ENCODE measurements at regions not wholly inside any gene's neighbourhood (a gene's known extent, or its start where the extent isn't known, plus 50 kb on each side); places are given as distances from the start of the nearest gene placed in this dataset.

DNA sequence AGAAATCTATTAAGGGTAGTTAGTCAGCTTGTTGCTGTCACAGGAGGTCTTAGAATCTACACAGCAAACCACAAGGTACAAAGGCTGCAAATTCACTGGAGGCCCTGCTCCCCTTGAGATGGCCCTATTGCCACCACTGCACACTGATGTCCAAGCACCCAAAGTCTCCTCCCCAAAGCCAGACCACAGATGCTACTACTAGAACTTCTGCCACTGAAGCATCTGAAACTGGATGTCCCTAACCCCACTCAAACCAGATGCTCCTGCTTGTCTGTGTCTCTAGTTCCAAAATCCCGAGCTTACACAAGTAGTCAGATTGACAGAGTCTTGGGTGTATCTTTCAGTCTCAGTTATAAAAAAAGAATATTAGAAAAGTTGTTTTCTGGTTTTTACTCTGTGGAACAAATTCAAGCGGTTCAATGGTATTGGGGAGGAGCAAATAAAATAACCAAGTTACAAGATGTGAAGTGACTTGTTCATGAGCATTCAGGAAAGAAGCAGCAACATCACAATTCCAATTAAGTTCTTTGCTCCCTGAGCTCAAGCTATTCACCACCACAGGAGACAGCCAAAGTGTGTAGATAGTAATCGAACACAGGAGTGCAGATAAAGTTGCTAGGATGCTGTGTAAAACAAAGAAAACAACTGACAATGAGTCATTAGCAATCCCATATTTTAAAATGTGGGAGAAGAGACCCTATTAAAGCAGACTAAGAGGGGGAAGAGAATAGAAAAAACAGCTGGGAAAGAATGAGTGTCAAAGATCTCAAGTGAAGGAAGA lies 352.3 kb downstream of the PDGFC start:
- Histone ChIP-seq H3K4me1 (no peaks in the 10 kb centered on the region), H3K4me3 (no peak overlapping the region), H3K27ac (no peak overlapping the region), H3K9me3 (no peaks in the 10 kb centered on the region), H3K27me3 (no peaks in the 10 kb centered on the region), H3K36me3 (no peaks in the 10 kb centered on the region)
- 69 to 77% methylated on average over 3 of the region's 3 CpGs for WGBS, 2 donors (ENCODE audit: low coverage in 1 of 2)
- no peak for ATAC-seq
- TF ChIP-seq POLR2A (IDR thresholded peaks at IDR 0.05) (no peak), EP300 (IDR thresholded peaks at IDR 0.05) (no peak), POLR2AphosphoS5 (IDR thresholded peaks at IDR 0.05) (no peak)
- TF ChIP-seq, protein P1, sequence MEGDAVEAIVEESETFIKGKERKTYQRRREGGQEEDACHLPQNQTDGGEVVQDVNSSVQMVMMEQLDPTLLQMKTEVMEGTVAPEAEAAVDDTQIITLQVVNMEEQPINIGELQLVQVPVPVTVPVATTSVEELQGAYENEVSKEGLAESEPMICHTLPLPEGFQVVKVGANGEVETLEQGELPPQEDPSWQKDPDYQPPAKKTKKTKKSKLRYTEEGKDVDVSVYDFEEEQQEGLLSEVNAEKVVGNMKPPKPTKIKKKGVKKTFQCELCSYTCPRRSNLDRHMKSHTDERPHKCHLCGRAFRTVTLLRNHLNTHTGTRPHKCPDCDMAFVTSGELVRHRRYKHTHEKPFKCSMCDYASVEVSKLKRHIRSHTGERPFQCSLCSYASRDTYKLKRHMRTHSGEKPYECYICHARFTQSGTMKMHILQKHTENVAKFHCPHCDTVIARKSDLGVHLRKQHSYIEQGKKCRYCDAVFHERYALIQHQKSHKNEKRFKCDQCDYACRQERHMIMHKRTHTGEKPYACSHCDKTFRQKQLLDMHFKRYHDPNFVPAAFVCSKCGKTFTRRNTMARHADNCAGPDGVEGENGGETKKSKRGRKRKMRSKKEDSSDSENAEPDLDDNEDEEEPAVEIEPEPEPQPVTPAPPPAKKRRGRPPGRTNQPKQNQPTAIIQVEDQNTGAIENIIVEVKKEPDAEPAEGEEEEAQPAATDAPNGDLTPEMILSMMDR (IDR thresholded peaks at IDR 0.05) = no peak

DNA sequence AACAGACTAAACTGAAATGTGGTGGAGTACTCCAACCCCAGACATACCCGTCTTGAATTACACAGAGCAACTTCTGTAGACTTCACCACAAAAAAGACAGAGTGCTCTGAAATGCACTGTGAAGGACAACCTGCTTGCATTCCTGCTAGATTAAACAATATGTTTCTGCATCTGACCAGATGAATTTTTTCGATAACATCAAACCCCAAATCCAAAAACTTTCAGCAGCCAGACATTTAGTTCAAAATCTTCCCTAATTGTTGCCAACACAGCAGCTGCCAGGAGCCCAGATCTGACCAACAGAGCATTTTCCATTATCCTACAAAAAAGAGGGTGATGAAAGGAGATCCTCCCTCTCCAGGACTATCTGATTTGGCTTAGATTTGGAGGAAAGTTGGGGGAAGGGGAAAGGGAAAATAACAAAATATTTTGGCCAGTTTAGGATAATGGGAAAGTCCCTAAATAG lies 356.5 kb downstream of the PDGFC start:
- H3K4me3 ChIP-seq = no peak overlapping the region
- H3K4me1 ChIP-seq = no peaks in the 10 kb centered on the region
- H3K27ac ChIP-seq = no peak overlapping the region
- TF ChIP-seq POLR2AphosphoS5 (IDR thresholded peaks at IDR 0.05) = no peak
- TF ChIP-seq EP300 (IDR thresholded peaks at IDR 0.05) = no peak
- TF ChIP-seq, protein P1 (IDR thresholded peaks at IDR 0.05) = no peak
- TF ChIP-seq POLR2A (IDR thresholded peaks at IDR 0.05) = no peak
- no peaks in the 10 kb centered on the region for H3K36me3 ChIP-seq
- no peaks in the 10 kb centered on the region for H3K9me3 ChIP-seq
- no peaks in the 10 kb centered on the region for H3K27me3 ChIP-seq
- WGBS, 2 donors (ENCODE audit: low coverage in 1 of 2) = 6 to 11% methylated on average over 2 of the region's 2 CpGs
- ATAC-seq = no peak

DNA sequence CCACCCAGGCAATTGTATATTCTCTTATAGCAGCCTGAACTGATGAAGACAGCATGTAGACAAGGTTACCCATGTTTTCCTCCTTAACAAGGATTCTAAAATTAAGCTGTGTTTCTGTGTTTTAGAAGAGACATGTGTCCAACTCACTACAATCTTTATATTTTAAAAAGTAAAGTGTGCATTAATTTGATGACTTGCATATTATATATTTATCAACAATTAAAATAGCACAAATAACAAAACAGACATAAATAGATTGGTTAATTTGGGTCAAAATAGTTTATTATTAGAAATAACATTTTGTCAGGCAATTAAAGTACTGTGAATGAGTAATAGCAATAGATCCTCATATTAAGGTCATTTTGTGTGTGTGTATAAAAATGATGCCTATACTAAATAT lies 357.1 kb downstream of the PDGFC start:
- ATAC-seq = no peak
- no peak overlapping the region for H3K27ac ChIP-seq
- no peaks in the 10 kb centered on the region for H3K4me1 ChIP-seq
- H3K4me3 ChIP-seq = no peak overlapping the region
- TF ChIP-seq, protein P1 (IDR thresholded peaks at IDR 0.05) = no peak
- TF ChIP-seq POLR2AphosphoS5 (IDR thresholded peaks at IDR 0.05) (no peak), EP300 (IDR thresholded peaks at IDR 0.05) (no peak), POLR2A (IDR thresholded peaks at IDR 0.05) (no peak)
- H3K9me3 ChIP-seq = no peaks in the 10 kb centered on the region
- no peaks in the 10 kb centered on the region for H3K27me3 ChIP-seq
- no peaks in the 10 kb centered on the region for H3K36me3 ChIP-seq

DNA sequence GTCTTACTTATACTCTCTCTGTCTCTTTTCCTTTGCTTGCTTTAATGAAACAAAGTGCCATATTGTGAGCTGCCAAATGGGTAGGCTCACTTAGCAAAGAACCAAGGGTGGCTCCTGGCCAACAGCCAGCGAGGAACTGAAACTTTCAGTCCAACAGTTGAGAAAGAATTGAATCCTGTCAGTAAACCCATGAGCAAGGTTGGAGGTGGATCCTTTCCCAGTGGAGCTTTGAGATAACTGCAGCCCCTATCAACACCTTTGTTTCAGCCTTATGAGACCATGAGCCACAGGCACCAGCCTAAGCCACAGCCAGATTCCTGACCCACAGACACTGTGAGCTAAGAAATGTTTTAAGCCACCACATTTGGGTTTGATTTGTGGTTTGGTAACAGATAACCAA lies 362.2 kb downstream of the PDGFC start:
- Histone ChIP-seq H3K27ac (no peak overlapping the region), H3K36me3 (no peaks in the 10 kb centered on the region), H3K4me1 (peaks cover 0 to 8% (median 0%) of the 10 kb centered on the region in 3 donors), H3K27me3 (no peaks in the 10 kb centered on the region), H3K4me3 (no peak overlapping the region), H3K9me3 (no peaks in the 10 kb centered on the region)
- WGBS, 2 donors (ENCODE audit: low coverage in 1 of 2) = 100% methylated on average over 1 of the region's 1 CpG
- no peak for ATAC-seq
- TF ChIP-seq POLR2A (IDR thresholded peaks at IDR 0.05) = no peak
- no peak for TF ChIP-seq POLR2AphosphoS5 (IDR thresholded peaks at IDR 0.05)
- TF ChIP-seq, protein P1 (IDR thresholded peaks at IDR 0.05) = no peak
- no peak for TF ChIP-seq EP300 (IDR thresholded peaks at IDR 0.05)

DNA sequence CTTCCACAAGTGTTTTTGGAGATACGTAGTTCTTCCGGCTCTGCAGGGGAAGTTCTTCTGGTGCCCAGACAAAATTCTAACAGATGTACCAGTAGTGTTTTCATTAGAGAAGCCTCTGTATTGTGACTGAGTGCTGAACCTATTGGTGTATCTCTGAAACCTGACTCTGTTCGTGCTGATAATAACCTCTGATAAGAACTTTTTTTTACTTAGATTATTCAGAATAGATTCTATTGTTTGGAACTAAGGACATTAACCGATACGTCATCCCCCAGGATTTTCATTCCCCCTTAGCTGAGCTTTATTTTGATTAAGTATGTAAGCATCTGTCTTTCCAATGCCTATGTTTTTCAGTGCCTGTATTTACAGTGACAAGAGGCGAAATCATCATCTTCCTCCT lies 362.9 kb downstream of the PDGFC start:
- no peaks in the 10 kb centered on the region for H3K9me3 ChIP-seq
- no peaks in the 10 kb centered on the region for H3K27me3 ChIP-seq
- H3K4me1 ChIP-seq = peaks cover 0 to 8% (median 0%) of the 10 kb centered on the region in 3 donors
- no peak overlapping the region for H3K4me3 ChIP-seq
- H3K27ac ChIP-seq = no peak overlapping the region
- H3K36me3 ChIP-seq = no peaks in the 10 kb centered on the region
- ATAC-seq = no peak
- TF ChIP-seq, protein P1 (IDR thresholded peaks at IDR 0.05) = no peak
- TF ChIP-seq POLR2A (IDR thresholded peaks at IDR 0.05) (no peak), EP300 (IDR thresholded peaks at IDR 0.05) (no peak), POLR2AphosphoS5 (IDR thresholded peaks at IDR 0.05) (no peak)
- WGBS, 2 donors (ENCODE audit: low coverage in 1 of 2) = 69 to 79% methylated on average over 5 to 6 of the region's 6 CpGs

Measured in gastroesophageal sphincter (tissue), 4 donors.